ENCODE measurements at regions not wholly inside any gene's neighbourhood (a gene's known extent, or its start where the extent isn't known, plus 50 kb on each side); places are given as distances from the start of the nearest gene placed in this dataset.

DNA sequence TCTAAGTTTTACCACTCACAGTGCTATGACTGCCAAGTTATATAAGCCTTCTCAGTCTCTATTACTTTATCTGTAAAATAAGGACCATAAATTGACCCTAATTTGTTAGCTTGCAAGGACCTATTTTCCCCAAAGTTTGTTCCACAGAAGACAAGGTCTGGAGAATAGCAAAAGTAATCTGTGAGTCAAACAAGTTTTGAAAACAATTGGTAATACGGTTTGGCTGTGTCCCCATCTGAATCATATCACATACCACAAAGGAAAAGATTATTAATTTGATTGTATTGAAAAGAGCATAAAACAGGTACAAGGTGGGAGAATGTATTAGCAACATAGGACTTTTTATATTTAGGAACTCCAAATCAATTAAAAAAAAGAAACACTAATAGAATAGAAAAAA, 124.0 kb upstream of the TARS1 start:
- H4K8ac ChIP-seq (ENCODE audit: low read depth, low read length): no peak overlapping the region
- DNase-seq (ENCODE audit: low spot score): no peak
- H2BK15ac ChIP-seq (ENCODE audit: low read length): no peak overlapping the region
- no peak overlapping the region for H3K4me3 ChIP-seq (ENCODE audit: low read length in 2 of 2)
- H3K27ac ChIP-seq (replicated peaks; ENCODE audit: low read length): no peak overlapping the region
- no peaks in the 10 kb centered on the region for H3K36me3 ChIP-seq (replicated peaks in 1 of 2; ENCODE audit: control insufficient read depth in 2 of 2, insufficient read depth in 2 of 2, low read length in 2 of 2)
- H3K9ac ChIP-seq (ENCODE audit: low read depth, low read length, poor library complexity): no peak overlapping the region
- peaks cover 0 to 2% of the 10 kb centered on the region in 2 donors for H3K9me3 ChIP-seq (replicated peaks in 1 of 2; ENCODE audit: control insufficient read depth in 2 of 2, insufficient read depth in 1 of 2, low read depth in 1 of 2, low read length in 2 of 2)
- no peak overlapping the region for H2AFZ ChIP-seq (ENCODE audit: low read length)
- no peak overlapping the region for H2BK12ac ChIP-seq (ENCODE audit: low read length)
- H4K91ac ChIP-seq (ENCODE audit: low read depth, low read length, poor library complexity): no peak overlapping the region
- no peak overlapping the region for H3K23ac ChIP-seq (ENCODE audit: low read depth, low read length, poor library complexity)
- WGBS, 2 donors (ENCODE audit: extremely low coverage in 2 of 2, insufficient read length in 2 of 2, insufficient replicate concordance in 1 of 2): no CpG with 5 or more reads among the region's 1 CpG
- H2AK5ac ChIP-seq (ENCODE audit: low read depth, low read length): no peak overlapping the region
- no peaks in the 10 kb centered on the region for H3K79me1 ChIP-seq (ENCODE audit: low read depth, low read length)
- no peak overlapping the region for H3K14ac ChIP-seq (ENCODE audit: low read length)
- peaks cover 3 to 4% of the 10 kb centered on the region in 2 donors for H3K4me1 ChIP-seq (ENCODE audit: control insufficient read depth in 2 of 2, insufficient read depth in 1 of 2, low read depth in 1 of 2, low read length in 2 of 2)
- H2BK5ac ChIP-seq (ENCODE audit: low read length): no peak overlapping the region
- H2BK120ac ChIP-seq (ENCODE audit: low read depth, low read length): no peak overlapping the region
- H3K4ac ChIP-seq (ENCODE audit: low read length): no peak overlapping the region
- H3K27me3 ChIP-seq (ENCODE audit: control insufficient read depth in 3 of 3, insufficient read depth in 3 of 3, low read depth in 1 of 3, low read length in 3 of 3): no peaks in the 10 kb centered on the region
- no peak overlapping the region for H3K4me2 ChIP-seq (ENCODE audit: insufficient read depth, low read length, poor library complexity, severe bottlenecking)
- no peak overlapping the region for H3K18ac ChIP-seq (ENCODE audit: low read length)

DNA sequence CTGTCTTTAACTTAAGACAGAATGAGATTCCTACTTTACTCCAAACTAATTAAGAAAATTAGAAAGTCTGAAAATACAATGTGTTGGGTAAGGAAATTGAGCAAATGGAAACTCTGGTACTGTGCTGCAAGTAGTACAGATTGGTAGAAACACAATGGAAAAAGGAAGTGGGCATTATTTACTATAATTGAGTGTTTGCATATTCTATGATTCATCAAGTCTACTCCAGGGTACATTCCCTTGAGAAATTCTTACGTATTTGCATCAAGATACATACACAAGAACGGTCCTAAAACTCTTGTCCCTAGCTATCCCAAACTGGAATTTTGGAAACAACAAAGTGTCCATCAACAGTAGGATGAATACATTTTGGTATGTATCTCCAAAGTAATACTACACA, 123.5 kb upstream of the TARS1 start:
- no peak overlapping the region for H2BK12ac ChIP-seq (ENCODE audit: low read length)
- WGBS, 2 donors (ENCODE audit: extremely low coverage in 2 of 2, insufficient read length in 2 of 2, insufficient replicate concordance in 1 of 2): no CpG with 5 or more reads among the region's 2 CpGs

DNA sequence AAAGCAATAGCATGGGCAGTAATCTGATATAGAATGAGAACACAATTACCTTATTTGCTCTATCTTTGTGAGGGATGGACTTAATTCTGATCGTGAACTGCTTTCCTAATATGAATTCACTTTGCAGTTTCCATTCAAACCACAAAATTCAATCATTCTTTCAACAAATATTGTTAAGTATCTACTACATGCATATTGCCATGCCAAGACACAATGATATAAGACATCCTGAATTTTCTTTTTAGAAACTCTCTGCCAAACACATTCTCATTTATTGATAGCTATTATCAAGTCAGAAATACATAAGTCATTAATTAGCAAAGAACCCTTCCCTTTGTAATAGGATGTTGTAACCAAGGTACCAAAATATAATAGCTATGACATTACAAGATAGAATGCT, 121.6 kb upstream of the TARS1 start:
- Histone ChIP-seq H3K23ac (ENCODE audit: low read depth, low read length, poor library complexity) (no peak overlapping the region), H3K79me1 (ENCODE audit: low read depth, low read length) (no peaks in the 10 kb centered on the region), H3K27me3 (ENCODE audit: control insufficient read depth in 3 of 3, insufficient read depth in 3 of 3, low read depth in 1 of 3, low read length in 3 of 3) (no peaks in the 10 kb centered on the region), H3K14ac (ENCODE audit: low read length) (no peak overlapping the region), H3K9me3 (replicated peaks in 1 of 2; ENCODE audit: control insufficient read depth in 2 of 2, insufficient read depth in 1 of 2, low read depth in 1 of 2, low read length in 2 of 2) (no peaks in the 10 kb centered on the region), H4K91ac (ENCODE audit: low read depth, low read length, poor library complexity) (no peak overlapping the region), H3K9ac (ENCODE audit: low read depth, low read length, poor library complexity) (no peak overlapping the region), H3K4ac (ENCODE audit: low read length) (no peak overlapping the region), H2BK12ac (ENCODE audit: low read length) (no peak overlapping the region), H3K36me3 (replicated peaks in 1 of 2; ENCODE audit: control insufficient read depth in 2 of 2, insufficient read depth in 2 of 2, low read length in 2 of 2) (no peaks in the 10 kb centered on the region), H2BK5ac (ENCODE audit: low read length) (no peak overlapping the region), H2BK15ac (ENCODE audit: low read length) (no peak overlapping the region), H3K27ac (replicated peaks; ENCODE audit: low read length) (no peak overlapping the region), H2AFZ (ENCODE audit: low read length) (no peak overlapping the region), H2AK5ac (ENCODE audit: low read depth, low read length) (no peak overlapping the region), H3K4me3 (ENCODE audit: low read length in 2 of 2) (no peak overlapping the region), H3K4me1 (ENCODE audit: control insufficient read depth in 2 of 2, insufficient read depth in 1 of 2, low read depth in 1 of 2, low read length in 2 of 2) (peaks cover 3 to 4% of the 10 kb centered on the region in 2 donors), H4K8ac (ENCODE audit: low read depth, low read length) (no peak overlapping the region), H3K18ac (ENCODE audit: low read length) (no peak overlapping the region), H3K4me2 (ENCODE audit: insufficient read depth, low read length, poor library complexity, severe bottlenecking) (no peak overlapping the region), H2BK120ac (ENCODE audit: low read depth, low read length) (no peak overlapping the region)
- DNase-seq (ENCODE audit: low spot score): no peak
- WGBS, 2 donors (ENCODE audit: extremely low coverage in 2 of 2, insufficient read length in 2 of 2, insufficient replicate concordance in 1 of 2): no CpG with 5 or more reads among the region's 1 CpG

More for the DNA sequence above, 123.5 kb upstream of the TARS1 start:
- Histone ChIP-seq H2BK5ac (ENCODE audit: low read length) (no peak overlapping the region), H2BK15ac (ENCODE audit: low read length) (no peak overlapping the region), H3K4ac (ENCODE audit: low read length) (no peak overlapping the region), H3K4me3 (ENCODE audit: low read length in 2 of 2) (no peak overlapping the region), H3K18ac (ENCODE audit: low read length) (no peak overlapping the region), H4K8ac (ENCODE audit: low read depth, low read length) (no peak overlapping the region), H3K23ac (ENCODE audit: low read depth, low read length, poor library complexity) (no peak overlapping the region), H3K4me2 (ENCODE audit: insufficient read depth, low read length, poor library complexity, severe bottlenecking) (no peak overlapping the region), H4K91ac (ENCODE audit: low read depth, low read length, poor library complexity) (no peak overlapping the region), H2AFZ (ENCODE audit: low read length) (no peak overlapping the region), H2AK5ac (ENCODE audit: low read depth, low read length) (no peak overlapping the region), H3K36me3 (replicated peaks in 1 of 2; ENCODE audit: control insufficient read depth in 2 of 2, insufficient read depth in 2 of 2, low read length in 2 of 2) (no peaks in the 10 kb centered on the region), H3K79me1 (ENCODE audit: low read depth, low read length) (no peaks in the 10 kb centered on the region), H3K9me3 (replicated peaks in 1 of 2; ENCODE audit: control insufficient read depth in 2 of 2, insufficient read depth in 1 of 2, low read depth in 1 of 2, low read length in 2 of 2) (peaks cover 0 to 2% of the 10 kb centered on the region in 2 donors), H3K27ac (replicated peaks; ENCODE audit: low read length) (no peak overlapping the region), H2BK120ac (ENCODE audit: low read depth, low read length) (no peak overlapping the region), H3K9ac (ENCODE audit: low read depth, low read length, poor library complexity) (no peak overlapping the region), H3K14ac (ENCODE audit: low read length) (no peak overlapping the region), H3K27me3 (ENCODE audit: control insufficient read depth in 3 of 3, insufficient read depth in 3 of 3, low read depth in 1 of 3, low read length in 3 of 3) (no peaks in the 10 kb centered on the region), H3K4me1 (ENCODE audit: control insufficient read depth in 2 of 2, insufficient read depth in 1 of 2, low read depth in 1 of 2, low read length in 2 of 2) (peaks cover 3 to 4% of the 10 kb centered on the region in 2 donors)
- DNase-seq (ENCODE audit: low spot score): no peak

DNA sequence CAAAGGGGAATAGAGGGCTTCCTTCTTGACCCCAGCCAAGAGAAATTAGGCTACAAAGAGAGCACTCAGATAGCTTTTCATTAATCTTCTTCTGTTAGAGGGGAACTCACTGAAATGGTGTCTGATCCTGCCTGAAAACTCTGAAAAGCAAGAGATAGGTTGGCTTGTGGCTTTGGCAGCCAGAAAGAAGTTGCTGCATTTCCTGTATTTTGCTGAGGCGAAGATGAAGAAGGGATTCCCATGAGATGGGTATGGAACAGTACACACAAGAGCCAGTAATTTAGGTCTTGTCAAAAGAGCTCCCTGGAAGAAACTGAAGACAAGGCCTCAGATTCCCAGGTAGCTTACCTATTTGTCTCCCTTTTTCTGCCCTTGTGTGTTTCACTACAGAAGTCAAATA, 120.9 kb upstream of the TARS1 start:
- Histone ChIP-seq H4K91ac (ENCODE audit: low read depth, low read length, poor library complexity) (no peak overlapping the region), H3K4me2 (ENCODE audit: insufficient read depth, low read length, poor library complexity, severe bottlenecking) (no peak overlapping the region), H2AK5ac (ENCODE audit: low read depth, low read length) (no peak overlapping the region), H3K79me1 (ENCODE audit: low read depth, low read length) (no peaks in the 10 kb centered on the region), H2AFZ (ENCODE audit: low read length) (no peak overlapping the region), H2BK12ac (ENCODE audit: low read length) (no peak overlapping the region), H2BK5ac (ENCODE audit: low read length) (no peak overlapping the region), H3K23ac (ENCODE audit: low read depth, low read length, poor library complexity) (no peak overlapping the region), H3K9ac (ENCODE audit: low read depth, low read length, poor library complexity) (no peak overlapping the region), H3K27me3 (ENCODE audit: control insufficient read depth in 3 of 3, insufficient read depth in 3 of 3, low read depth in 1 of 3, low read length in 3 of 3) (no peaks in the 10 kb centered on the region), H3K9me3 (replicated peaks in 1 of 2; ENCODE audit: control insufficient read depth in 2 of 2, insufficient read depth in 1 of 2, low read depth in 1 of 2, low read length in 2 of 2) (no peaks in the 10 kb centered on the region), H3K27ac (replicated peaks; ENCODE audit: low read length) (no peak overlapping the region), H3K4me3 (ENCODE audit: low read length in 2 of 2) (no peak overlapping the region), H3K4me1 (ENCODE audit: control insufficient read depth in 2 of 2, insufficient read depth in 1 of 2, low read depth in 1 of 2, low read length in 2 of 2) (peaks cover 3 to 4% of the 10 kb centered on the region in 2 donors), H2BK15ac (ENCODE audit: low read length) (no peak overlapping the region), H3K4ac (ENCODE audit: low read length) (no peak overlapping the region), H4K8ac (ENCODE audit: low read depth, low read length) (no peak overlapping the region), H3K14ac (ENCODE audit: low read length) (no peak overlapping the region), H2BK120ac (ENCODE audit: low read depth, low read length) (no peak overlapping the region), H3K36me3 (replicated peaks in 1 of 2; ENCODE audit: control insufficient read depth in 2 of 2, insufficient read depth in 2 of 2, low read length in 2 of 2) (no peaks in the 10 kb centered on the region), H3K18ac (ENCODE audit: low read length) (no peak overlapping the region)
- WGBS, 2 donors (ENCODE audit: extremely low coverage in 2 of 2, insufficient read length in 2 of 2, insufficient replicate concordance in 1 of 2): no CpG with 5 or more reads among the region's 1 CpG
- no peak for DNase-seq (ENCODE audit: low spot score)
